Activated T-helper 2 cell treated with anti-CD3 and anti-CD28 coated beads, Interferon-gamma antibody, Interleukin-2, Interleukin-4, amounts not matched to agents 10 μg/mL and 5 μg/mL and 100 μg/mL, durations not matched to agents 14 hours and 24 hours and 36 hours (primary cell): ENCODE measurements at regions not wholly inside any gene's neighbourhood (a gene's known extent, or its start where the extent isn't known, plus 50 kb on each side); places are given as distances from the start of the nearest gene placed in this dataset.

Source experiments
- DNase-seq: peaks from one replicate; pipeline ENCODE4 v3.0.0; 2021; ENCODE audit warnings: low spot score
- H3K27ac Mint-ChIP-seq: one replicate; pipeline ENCODE4 v1.8.0; 2021; ENCODE audit warnings: mixed read lengths
- H3K27me3 Mint-ChIP-seq: one replicate; pipeline ENCODE4 v1.8.0; 2021; ENCODE audit warnings: low read depth, mixed read lengths
- H3K36me3 Mint-ChIP-seq: one replicate; pipeline ENCODE4 v1.8.0; 2021; ENCODE audit warnings: low read depth, mixed read lengths
- H3K4me1 Mint-ChIP-seq: one replicate; pipeline ENCODE4 v1.8.0; 2021; ENCODE audit warnings: low read depth, mixed read lengths
- H3K4me3 Mint-ChIP-seq: one replicate; pipeline ENCODE4 v1.8.0; 2021; ENCODE audit warnings: low read depth, mild to moderate bottlenecking, moderate library complexity, mixed read lengths
- H3K9me3 Mint-ChIP-seq: one replicate; pipeline ENCODE4 v1.8.0; 2021; ENCODE audit warnings: mixed read lengths
- intact Hi-C: fragments of 100-400 bp; cut with micrococcal nuclease; formaldehyde crosslinking; loops from one replicate; pipeline ENCODE4 v1.15.1; 2023

DNA sequence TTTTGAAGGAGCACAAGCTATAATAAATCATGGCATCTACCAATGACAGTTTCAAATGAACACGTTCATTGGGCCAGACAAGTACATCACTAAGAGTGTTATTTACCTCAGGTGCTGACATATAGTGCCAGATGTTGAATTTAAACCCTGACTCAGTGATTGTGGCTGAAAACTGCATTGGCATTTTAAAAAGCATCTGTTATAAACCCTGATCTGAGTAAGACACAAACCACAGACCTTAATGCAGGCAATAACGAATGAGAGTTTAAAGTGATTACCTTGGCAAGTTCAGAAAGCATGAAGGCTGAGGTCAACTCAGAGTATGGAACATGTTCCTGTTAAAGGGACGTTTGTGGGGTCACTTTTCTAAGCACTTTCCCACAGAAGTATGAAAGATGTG is 865.1 kb upstream of the TMPRSS15 start:
- Mint-ChIP-seq H3K27me3 (no peaks in the 10 kb centered on the region), H3K27ac (no peak overlapping the region), H3K4me3 (no peak overlapping the region), H3K9me3 (peaks cover 50% of the 10 kb centered on the region), H3K4me1 (no peaks in the 10 kb centered on the region), H3K36me3 (no peaks in the 10 kb centered on the region)
- DNase-seq, result no peak
- intact Hi-C loops, result no loop called here

DNA sequence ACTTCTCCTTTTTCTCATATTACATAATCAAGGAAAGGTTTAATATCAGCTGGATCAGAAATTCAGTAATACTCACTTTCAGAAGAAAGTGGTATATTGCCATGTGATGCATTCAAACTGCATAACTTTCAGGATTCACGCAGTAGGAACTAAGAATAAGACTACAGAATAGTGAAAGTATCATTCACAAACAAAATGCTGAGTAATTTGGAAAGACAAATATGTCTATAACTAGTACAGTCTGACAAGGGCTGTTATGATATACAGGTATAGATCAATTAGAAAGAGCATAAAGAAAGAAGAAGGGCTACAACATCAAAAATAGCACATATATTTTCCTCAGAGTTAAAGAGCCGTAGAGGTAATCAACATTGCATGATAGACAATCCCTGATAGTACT is 871.5 kb upstream of the TMPRSS15 start:
- DNase-seq, result no peak
- H3K9me3 Mint-ChIP-seq, result peaks cover 53% of the 10 kb centered on the region

DNA sequence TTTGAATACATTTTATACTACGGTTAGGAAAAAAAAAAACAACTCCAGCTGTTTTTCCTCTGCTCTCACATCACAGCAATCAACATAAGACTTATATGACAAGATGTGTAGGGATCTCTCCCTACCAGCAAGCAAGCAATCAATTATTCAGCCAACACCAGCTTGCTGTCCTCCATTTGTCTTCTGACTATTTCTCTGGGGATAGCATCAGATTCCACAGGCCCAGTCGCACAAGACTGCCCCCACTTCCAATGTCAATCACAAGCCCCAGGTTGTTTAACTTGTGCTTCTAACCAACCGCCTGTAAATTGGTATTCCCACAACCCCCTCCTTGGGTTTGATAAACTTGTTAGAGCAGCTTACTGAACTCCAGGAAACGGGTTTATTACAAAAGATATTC is 873.1 kb upstream of the TMPRSS15 start:
- Mint-ChIP-seq H3K27me3 (no peaks in the 10 kb centered on the region), H3K36me3 (no peaks in the 10 kb centered on the region)
- intact Hi-C loops, result no loop called here

More for the DNA sequence above, 871.5 kb upstream of the TMPRSS15 start:
- Mint-ChIP-seq H3K36me3 (no peaks in the 10 kb centered on the region), H3K4me1 (no peaks in the 10 kb centered on the region), H3K27ac (no peak overlapping the region), H3K4me3 (no peak overlapping the region), H3K27me3 (no peaks in the 10 kb centered on the region)
- intact Hi-C loops, result no loop called here

DNA sequence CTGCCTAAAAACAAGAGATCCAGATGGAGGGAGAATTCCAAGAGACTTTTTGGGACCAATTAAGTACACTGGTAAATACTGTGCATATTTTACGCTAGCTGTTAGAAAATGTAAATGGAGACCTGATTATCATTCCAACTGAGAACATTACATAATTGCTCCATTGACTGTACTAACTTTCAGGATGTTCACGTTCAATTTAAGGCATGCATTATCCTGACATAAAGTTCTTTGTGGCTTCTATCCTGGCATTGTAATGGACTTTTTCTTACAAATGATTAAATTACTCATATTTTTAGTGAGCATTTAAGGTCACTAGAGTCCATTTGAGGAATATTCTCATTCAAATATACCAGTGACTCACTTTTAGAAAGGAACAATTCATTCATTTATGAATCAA is 883.3 kb upstream of the TMPRSS15 start:
- no peaks in the 10 kb centered on the region for H3K4me1 Mint-ChIP-seq
- H3K4me3 Mint-ChIP-seq, result no peak overlapping the region
- no peak for DNase-seq
- no peak overlapping the region for H3K27ac Mint-ChIP-seq
- no peaks in the 10 kb centered on the region for H3K27me3 Mint-ChIP-seq
- H3K36me3 Mint-ChIP-seq, result no peaks in the 10 kb centered on the region
- intact Hi-C loops, result no loop called here
- H3K9me3 Mint-ChIP-seq, result peaks cover 32% of the 10 kb centered on the region

More for the DNA sequence above, 873.1 kb upstream of the TMPRSS15 start:
- DNase-seq, result no peak
- H3K4me3 Mint-ChIP-seq, result no peak overlapping the region
- H3K4me1 Mint-ChIP-seq, result no peaks in the 10 kb centered on the region
- no peak overlapping the region for H3K27ac Mint-ChIP-seq
- peaks cover 47% of the 10 kb centered on the region for H3K9me3 Mint-ChIP-seq

DNA sequence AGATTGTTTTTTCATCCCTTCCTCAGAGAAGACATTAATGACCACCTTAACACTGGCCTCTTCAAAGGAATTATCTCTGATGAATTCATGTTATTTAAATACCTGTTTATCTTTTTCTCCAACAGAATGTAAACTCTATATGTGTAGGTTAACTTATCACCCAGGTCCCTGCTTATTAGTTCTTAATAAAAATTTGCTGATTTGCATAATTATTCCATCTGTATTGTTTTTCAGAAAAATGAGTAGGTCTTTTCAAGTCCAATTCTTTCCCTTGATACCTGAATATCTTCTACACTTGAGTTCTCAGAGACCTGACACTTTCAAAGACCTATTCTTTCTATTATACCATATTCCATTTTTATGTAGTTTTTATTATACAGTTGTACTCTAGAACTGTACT is 886.7 kb upstream of the TMPRSS15 start:
- no peaks in the 10 kb centered on the region for H3K36me3 Mint-ChIP-seq
- intact Hi-C loops, result no loop called here
- no peaks in the 10 kb centered on the region for H3K4me1 Mint-ChIP-seq
- no peak overlapping the region for H3K27ac Mint-ChIP-seq
- no peaks in the 10 kb centered on the region for H3K27me3 Mint-ChIP-seq
- no peak overlapping the region for H3K4me3 Mint-ChIP-seq
- H3K9me3 Mint-ChIP-seq, result peaks cover 53% of the 10 kb centered on the region
- DNase-seq, result no peak

DNA sequence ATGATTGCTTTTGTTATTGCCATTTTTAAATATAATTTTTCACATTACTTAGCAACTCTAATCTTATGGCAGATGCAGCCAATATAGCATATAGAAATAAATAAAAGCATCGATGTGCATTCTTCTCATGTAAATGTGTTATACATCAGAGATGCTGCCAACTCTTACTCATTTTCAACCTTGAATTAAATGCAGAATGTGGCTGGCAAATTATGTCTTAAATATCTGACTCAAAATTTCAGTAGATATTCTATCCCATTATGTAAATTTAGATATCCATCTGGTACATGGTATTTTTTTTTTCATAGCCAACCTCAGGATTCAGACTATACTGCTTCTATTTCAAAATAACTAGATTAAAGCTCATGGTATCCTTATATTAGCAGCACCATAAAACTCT is 916.7 kb upstream of the TMPRSS15 start:
- Mint-ChIP-seq H3K4me3 (no peak overlapping the region), H3K27me3 (no peaks in the 10 kb centered on the region), H3K9me3 (peaks cover 22% of the 10 kb centered on the region), H3K4me1 (no peaks in the 10 kb centered on the region), H3K27ac (no peak overlapping the region), H3K36me3 (no peaks in the 10 kb centered on the region)
- DNase-seq, result no peak
- intact Hi-C loops, result no loop called here

DNA sequence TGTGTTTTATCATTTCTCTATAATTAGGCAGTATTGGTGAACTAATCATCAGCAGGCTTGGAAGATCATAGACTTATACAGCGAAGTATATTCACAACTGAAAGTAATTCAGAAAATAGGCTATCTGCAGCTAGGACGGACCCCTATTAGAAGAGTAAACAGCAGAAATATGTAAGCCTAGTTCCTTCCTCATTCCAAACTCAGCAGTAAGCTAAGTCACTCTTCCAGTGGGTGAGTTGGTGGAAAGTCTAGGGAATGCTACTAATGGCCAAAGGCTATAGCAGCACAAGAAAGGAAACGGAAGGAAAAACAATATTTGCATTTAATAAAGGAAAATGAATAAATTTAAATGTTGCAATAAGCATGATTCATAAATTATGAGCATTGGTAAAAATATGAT is 918.1 kb upstream of the TMPRSS15 start:
- Mint-ChIP-seq H3K27me3 (no peaks in the 10 kb centered on the region), H3K4me1 (no peaks in the 10 kb centered on the region), H3K36me3 (no peaks in the 10 kb centered on the region), H3K4me3 (no peak overlapping the region), H3K27ac (no peak overlapping the region), H3K9me3 (peaks cover 18% of the 10 kb centered on the region)
- intact Hi-C loops, result no loop called here
- DNase-seq, result no peak

DNA sequence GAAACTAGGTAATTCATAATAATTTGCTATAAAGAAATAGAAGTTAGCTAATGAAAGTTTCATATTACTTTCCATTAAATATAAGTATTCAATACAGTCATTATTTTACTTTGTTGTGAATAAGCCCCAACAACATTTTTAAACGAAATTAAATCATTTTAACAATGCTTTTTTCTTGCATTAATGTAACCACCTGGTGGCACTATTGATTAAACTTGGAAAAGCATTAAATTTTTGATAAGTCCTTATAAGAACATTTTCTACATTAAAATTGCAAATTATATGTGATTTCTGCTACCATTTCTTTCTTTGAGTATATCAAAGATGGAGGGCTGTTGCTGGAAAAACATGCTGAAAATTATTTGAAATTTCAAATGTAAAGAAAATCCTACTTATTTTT is 918.8 kb upstream of the TMPRSS15 start:
- intact Hi-C loops, result no loop called here
- DNase-seq, result no peak
- Mint-ChIP-seq H3K27ac (no peak overlapping the region), H3K9me3 (peaks cover 21% of the 10 kb centered on the region), H3K4me3 (no peak overlapping the region), H3K27me3 (no peaks in the 10 kb centered on the region), H3K4me1 (no peaks in the 10 kb centered on the region), H3K36me3 (no peaks in the 10 kb centered on the region)

DNA sequence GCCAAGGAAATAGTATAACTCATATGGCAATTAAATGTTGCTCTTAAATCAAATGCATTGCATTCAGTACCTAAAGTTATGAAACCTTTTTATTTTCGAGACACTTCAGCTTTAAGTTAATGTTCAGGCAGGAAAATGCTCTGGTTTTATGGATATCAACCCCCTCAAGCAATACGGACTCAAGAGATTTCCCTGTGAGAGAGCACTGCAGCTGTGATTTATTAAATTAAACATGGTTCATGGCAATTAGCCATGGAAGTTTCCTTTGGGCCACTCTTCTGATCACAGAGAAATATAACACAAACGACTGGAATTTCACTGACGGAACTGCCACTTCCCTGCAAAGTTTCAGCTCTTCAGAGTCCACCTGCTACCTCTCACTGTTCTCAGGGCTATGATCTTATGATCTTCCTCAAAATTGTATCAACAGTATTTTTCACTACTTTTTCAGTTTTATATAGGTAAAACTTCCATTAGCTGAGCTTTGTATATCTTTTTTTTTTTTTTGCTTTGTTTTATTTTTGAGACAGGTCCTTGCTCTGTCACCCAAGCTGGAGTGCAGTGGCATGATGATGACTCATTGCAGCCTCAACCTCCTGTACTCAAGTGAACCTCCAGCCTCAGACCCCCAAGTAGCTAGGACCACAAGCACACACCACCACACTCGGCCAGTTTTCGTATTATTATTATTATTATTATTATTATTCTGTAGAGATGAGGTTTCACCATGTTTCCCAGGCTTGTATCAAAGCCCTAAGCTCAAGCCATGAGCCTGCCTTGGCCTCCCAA is 923.1 kb upstream of the TMPRSS15 start:
- no peaks in the 10 kb centered on the region for H3K36me3 Mint-ChIP-seq
- no peak for DNase-seq
- no peak overlapping the region for H3K4me3 Mint-ChIP-seq
- intact Hi-C loops, result no loop called here
- peaks cover 45% of the 10 kb centered on the region for H3K9me3 Mint-ChIP-seq
- H3K4me1 Mint-ChIP-seq, result no peaks in the 10 kb centered on the region
- H3K27me3 Mint-ChIP-seq, result no peaks in the 10 kb centered on the region
- no peak overlapping the region for H3K27ac Mint-ChIP-seq

DNA sequence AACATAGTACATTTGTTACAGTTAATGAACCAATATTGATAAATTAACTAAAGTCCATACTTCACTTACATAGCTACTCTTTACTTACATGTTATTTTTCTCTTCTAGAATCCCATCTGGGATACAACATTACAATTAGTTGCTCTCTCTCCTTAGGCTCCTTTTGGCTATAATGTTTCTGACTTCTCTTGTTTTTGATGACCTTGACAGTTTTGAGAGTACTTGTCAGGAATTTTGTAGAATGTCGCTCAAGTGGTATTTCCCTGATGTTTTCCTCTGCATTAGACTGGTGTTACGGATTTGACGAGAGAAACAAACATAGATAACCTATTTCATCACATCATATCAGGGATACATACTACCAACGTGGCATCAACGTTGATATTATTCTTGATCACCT is 925.4 kb upstream of the TMPRSS15 start:
- no peaks in the 10 kb centered on the region for H3K27me3 Mint-ChIP-seq
- no peak overlapping the region for H3K27ac Mint-ChIP-seq
- DNase-seq, result no peak
- no peak overlapping the region for H3K4me3 Mint-ChIP-seq
- no peaks in the 10 kb centered on the region for H3K4me1 Mint-ChIP-seq
- H3K36me3 Mint-ChIP-seq, result no peaks in the 10 kb centered on the region
- peaks cover 53% of the 10 kb centered on the region for H3K9me3 Mint-ChIP-seq
- intact Hi-C loops, result no loop called here

DNA sequence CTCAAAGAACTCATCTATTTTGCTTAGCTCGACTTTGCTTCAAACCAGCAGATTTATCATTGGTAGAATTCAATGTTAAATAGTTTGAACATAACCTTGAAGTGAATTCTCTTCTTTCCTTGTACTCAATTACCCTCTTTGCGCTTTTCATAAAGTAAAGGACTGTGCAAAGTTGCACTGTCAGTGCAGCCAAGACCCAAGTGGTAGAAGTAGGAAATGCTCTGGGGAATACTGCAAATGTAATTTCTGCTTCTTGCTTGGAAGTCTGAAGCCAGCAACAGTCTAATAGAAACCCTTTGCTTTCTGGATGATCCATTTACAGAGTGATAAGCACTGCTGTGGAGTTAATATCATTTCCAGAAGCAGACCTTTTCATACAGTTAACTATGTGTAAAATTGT is 936.7 kb upstream of the TMPRSS15 start:
- no peak for DNase-seq
- Mint-ChIP-seq H3K36me3 (no peaks in the 10 kb centered on the region), H3K4me1 (no peaks in the 10 kb centered on the region), H3K27me3 (no peaks in the 10 kb centered on the region), H3K27ac (no peak overlapping the region), H3K4me3 (no peak overlapping the region), H3K9me3 (peaks cover 40% of the 10 kb centered on the region)
- intact Hi-C loops, result no loop called here

DNA sequence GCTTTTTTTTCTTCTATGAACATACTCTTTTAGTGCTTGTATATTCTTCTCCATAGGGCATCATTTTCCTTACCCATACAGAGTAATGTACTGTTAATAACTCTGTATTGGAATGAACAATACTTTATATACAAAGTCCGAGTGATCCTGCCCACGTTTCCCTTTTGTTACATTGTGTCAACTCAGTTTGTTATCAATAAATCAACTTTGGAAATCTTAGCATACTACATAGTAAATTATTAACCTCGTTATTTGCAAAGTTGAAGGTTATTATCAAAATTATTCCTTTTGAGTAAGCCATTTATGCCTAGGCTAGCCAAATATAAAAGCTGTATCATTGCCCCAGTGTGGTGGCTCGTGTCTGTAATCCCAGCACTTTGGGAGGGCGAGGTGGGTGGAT is 937.4 kb upstream of the TMPRSS15 start:
- Mint-ChIP-seq H3K4me1 (no peaks in the 10 kb centered on the region), H3K27ac (no peak overlapping the region), H3K36me3 (no peaks in the 10 kb centered on the region), H3K9me3 (peaks cover 40% of the 10 kb centered on the region), H3K4me3 (no peak overlapping the region), H3K27me3 (no peaks in the 10 kb centered on the region)
- DNase-seq, result no peak
- intact Hi-C loops, result no loop called here

DNA sequence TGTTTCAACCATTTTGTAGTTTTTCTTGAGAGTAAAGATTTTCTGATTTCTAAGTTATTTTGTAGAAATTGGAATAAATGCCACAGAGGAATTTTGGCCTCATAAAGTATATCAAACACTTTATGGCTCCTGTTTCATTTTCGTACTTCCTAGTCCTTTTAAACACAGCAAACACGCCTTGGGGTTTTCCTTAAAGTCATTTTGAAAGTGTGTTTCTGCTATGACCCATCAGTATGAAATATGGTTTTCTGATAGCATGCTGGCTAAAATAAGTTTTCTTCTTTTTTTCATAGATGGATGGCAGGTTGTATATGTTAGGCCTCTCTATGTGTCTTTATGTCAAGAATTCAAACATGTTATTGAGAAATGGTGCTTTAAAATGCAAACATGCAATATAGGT is 940.1 kb upstream of the TMPRSS15 start:
- intact Hi-C loops, result no loop called here
- no peaks in the 10 kb centered on the region for H3K4me1 Mint-ChIP-seq
- DNase-seq, result no peak
- H3K27me3 Mint-ChIP-seq, result no peaks in the 10 kb centered on the region
- no peaks in the 10 kb centered on the region for H3K36me3 Mint-ChIP-seq
- no peak overlapping the region for H3K4me3 Mint-ChIP-seq
- H3K9me3 Mint-ChIP-seq, result peaks cover 36% of the 10 kb centered on the region
- H3K27ac Mint-ChIP-seq, result no peak overlapping the region

DNA sequence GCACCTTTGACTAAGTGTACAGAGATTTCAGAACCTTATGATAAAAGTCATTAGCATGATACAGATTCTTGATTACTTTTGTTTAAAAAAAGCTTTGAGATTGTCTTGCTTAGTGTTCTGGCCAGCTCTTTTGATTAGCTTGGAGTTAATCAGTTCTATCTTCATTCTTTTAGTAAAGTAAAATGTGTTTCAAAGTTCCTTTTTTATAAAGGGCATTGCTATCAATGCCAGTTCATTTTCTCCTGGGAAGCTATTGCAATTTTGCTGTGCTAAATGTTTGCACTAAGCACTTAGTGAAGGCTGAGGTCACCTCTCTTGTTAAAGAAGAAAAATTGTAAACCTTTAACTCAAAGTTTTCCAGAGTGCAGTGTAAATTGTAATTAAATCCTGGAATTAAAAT is 946.7 kb upstream of the TMPRSS15 start:
- H3K27ac Mint-ChIP-seq, result no peak overlapping the region
- H3K27me3 Mint-ChIP-seq, result no peaks in the 10 kb centered on the region
- intact Hi-C loops, result no loop called here
- H3K36me3 Mint-ChIP-seq, result no peaks in the 10 kb centered on the region
- no peak for DNase-seq
- H3K4me3 Mint-ChIP-seq, result no peak overlapping the region
- H3K9me3 Mint-ChIP-seq, result peaks cover 19% of the 10 kb centered on the region
- no peaks in the 10 kb centered on the region for H3K4me1 Mint-ChIP-seq
